NCI-H2107 treated with DMSO at 0.1 percent for 48 hours (cell line): ENCODE measurements at regions not wholly inside any gene's neighbourhood (a gene's known extent, or its start where the extent isn't known, plus 50 kb on each side); places are given as distances from the start of the nearest gene placed in this dataset.

Experiments
- DNase-seq: peaks from one replicate; lab custom pipeline; 2025; ENCODE audit not compliant: unreplicated experiment; lab: John Stamatoyannopoulos, UW

- no peak for DNase-seq
Measured at GRCh38 chr18:45373286-45373880, 241.9 kb upstream of the SLC14A2 start.

GRCh38 chr18:45374236-45374635 lies 241.0 kb upstream of the SLC14A2 start:
- no peak for DNase-seq

- no peak for DNase-seq
Measured at GRCh38 chr18:45374878-45375630, 240.2 kb upstream of the SLC14A2 start.

GRCh38 chr18:45376193-45376592 lies 239.1 kb upstream of the SLC14A2 start:
- no peak for DNase-seq

- no peak for DNase-seq
Measured at GRCh38 chr18:45378308-45378707, 237.0 kb upstream of the SLC14A2 start.

GRCh38 chr18:45378933-45379332 lies 236.3 kb upstream of the SLC14A2 start:
- no peak for DNase-seq

GRCh38 chr18:45379903-45380302 lies 235.4 kb upstream of the SLC14A2 start:
- no peak for DNase-seq

- no peak for DNase-seq
Measured at GRCh38 chr18:45381282-45381681, 234.0 kb upstream of the SLC14A2 start.

GRCh38 chr18:45383228-45383627 lies 232.0 kb upstream of the SLC14A2 start:
- no peak for DNase-seq

- peak; percentile 46 for DNase-seq
Measured at GRCh38 chr18:45384137-45384961, 230.9 kb upstream of the SLC14A2 start.

- DNase-seq = no peak
Measured at GRCh38 chr18:45384962-45385315, 230.3 kb upstream of the SLC14A2 start.

- peak; percentile 60 for DNase-seq
Measured at GRCh38 chr18:45386041-45386655, 229.1 kb upstream of the SLC14A2 start.

GRCh38 chr18:45387229-45387628 lies 228.0 kb upstream of the SLC14A2 start:
- no peak for DNase-seq

- DNase-seq = no peak
Measured at GRCh38 chr18:45398448-45398847, 216.8 kb upstream of the SLC14A2 start.

- DNase-seq = no peak
Measured at GRCh38 chr18:45399146-45399545, 216.1 kb upstream of the SLC14A2 start.

GRCh38 chr18:45399643-45400042 lies 215.6 kb upstream of the SLC14A2 start:
- no peak for DNase-seq

- no peak for DNase-seq
Measured at GRCh38 chr18:45402485-45403056, 212.7 kb upstream of the SLC14A2 start.

GRCh38 chr18:45403341-45404049 lies 211.8 kb upstream of the SLC14A2 start:
- DNase-seq = no peak

- DNase-seq = no peak
Measured at GRCh38 chr18:45408218-45408617, 207.1 kb upstream of the SLC14A2 start.

GRCh38 chr18:45409971-45410370 lies 205.3 kb upstream of the SLC14A2 start:
- DNase-seq = no peak

GRCh38 chr18:45412577-45412976 lies 202.7 kb upstream of the SLC14A2 start:
- no peak for DNase-seq
